ENCODE measurements at regions not wholly inside any gene's neighbourhood (a gene's known extent, or its start where the extent isn't known, plus 50 kb on each side); places are given as distances from the start of the nearest gene placed in this dataset.

DNA sequence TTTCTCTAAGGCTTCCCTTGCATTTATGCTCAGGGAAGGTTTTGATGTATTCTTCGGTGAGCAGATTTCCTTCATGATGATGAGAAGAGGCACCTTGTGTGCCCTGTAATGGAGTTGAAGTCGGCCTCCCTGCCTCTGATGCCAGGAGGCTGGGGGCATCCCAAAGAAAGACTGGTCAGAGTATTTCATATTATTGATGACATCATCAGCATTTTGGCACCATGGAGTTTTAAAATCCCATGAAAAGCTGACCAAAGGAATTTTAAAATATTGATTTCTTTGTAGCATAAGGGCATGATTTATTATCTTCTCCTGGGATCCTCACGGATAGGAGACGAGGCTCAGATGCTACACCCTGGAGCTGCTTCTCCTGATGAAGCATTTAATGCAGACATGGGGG is 231.2 kb upstream of the IRX1 start:
- no peaks in the 10 kb centered on the region for H3K36me3 ChIP-seq
- H3K4me3 ChIP-seq = no peak overlapping the region
- intact Hi-C loops (cut with DNase I) = no loop called here
- no peaks in the 10 kb centered on the region for H3K9me3 ChIP-seq
- H3K27ac ChIP-seq = no peak overlapping the region
- DNase-seq (ENCODE audit: low spot score) = no peak
- 82% methylated on average over 4 of the region's 4 CpGs for WGBS
- no peak for TF ChIP-seq POLR2A (IDR thresholded peaks at IDR 0.05)
- TF ChIP-seq POLR2AphosphoS5 (IDR thresholded peaks at IDR 0.05) = no peak
- TF ChIP-seq, protein P1, sequence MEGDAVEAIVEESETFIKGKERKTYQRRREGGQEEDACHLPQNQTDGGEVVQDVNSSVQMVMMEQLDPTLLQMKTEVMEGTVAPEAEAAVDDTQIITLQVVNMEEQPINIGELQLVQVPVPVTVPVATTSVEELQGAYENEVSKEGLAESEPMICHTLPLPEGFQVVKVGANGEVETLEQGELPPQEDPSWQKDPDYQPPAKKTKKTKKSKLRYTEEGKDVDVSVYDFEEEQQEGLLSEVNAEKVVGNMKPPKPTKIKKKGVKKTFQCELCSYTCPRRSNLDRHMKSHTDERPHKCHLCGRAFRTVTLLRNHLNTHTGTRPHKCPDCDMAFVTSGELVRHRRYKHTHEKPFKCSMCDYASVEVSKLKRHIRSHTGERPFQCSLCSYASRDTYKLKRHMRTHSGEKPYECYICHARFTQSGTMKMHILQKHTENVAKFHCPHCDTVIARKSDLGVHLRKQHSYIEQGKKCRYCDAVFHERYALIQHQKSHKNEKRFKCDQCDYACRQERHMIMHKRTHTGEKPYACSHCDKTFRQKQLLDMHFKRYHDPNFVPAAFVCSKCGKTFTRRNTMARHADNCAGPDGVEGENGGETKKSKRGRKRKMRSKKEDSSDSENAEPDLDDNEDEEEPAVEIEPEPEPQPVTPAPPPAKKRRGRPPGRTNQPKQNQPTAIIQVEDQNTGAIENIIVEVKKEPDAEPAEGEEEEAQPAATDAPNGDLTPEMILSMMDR (IDR thresholded peaks at IDR 0.05) = no peak
- no peaks in the 10 kb centered on the region for H3K4me1 ChIP-seq (replicated peaks)
- no peaks in the 10 kb centered on the region for H3K27me3 ChIP-seq (replicated peaks; ENCODE audit: insufficient read depth)

DNA sequence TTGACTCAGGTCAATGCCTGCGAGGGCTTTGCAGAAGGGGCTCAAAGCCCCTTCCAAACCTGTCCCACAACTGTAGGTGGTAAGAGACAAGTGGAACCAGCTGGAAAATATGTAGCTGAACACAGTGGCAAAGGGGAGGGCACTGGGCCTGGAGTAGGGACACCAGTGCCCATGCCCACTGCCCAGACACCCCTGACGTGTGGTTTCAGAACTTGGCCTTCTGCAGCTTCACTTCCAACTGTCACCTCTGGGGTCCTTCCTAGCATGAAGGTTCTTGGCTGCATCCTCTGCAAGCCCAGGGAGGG is 233.1 kb upstream of the IRX1 start:
- Histone ChIP-seq H3K4me1 (replicated peaks) (no peaks in the 10 kb centered on the region), H3K27ac (no peak overlapping the region), H3K36me3 (no peaks in the 10 kb centered on the region), H3K4me3 (no peak overlapping the region), H3K9me3 (no peaks in the 10 kb centered on the region), H3K27me3 (replicated peaks; ENCODE audit: insufficient read depth) (no peaks in the 10 kb centered on the region)
- no peak for DNase-seq (ENCODE audit: low spot score)
- intact Hi-C loops (cut with DNase I) = no loop called here
- TF ChIP-seq, protein P1 (IDR thresholded peaks at IDR 0.05) = no peak
- TF ChIP-seq POLR2AphosphoS5 (IDR thresholded peaks at IDR 0.05) (no peak), POLR2A (IDR thresholded peaks at IDR 0.05) (no peak)
- 93% methylated on average over 2 of the region's 2 CpGs for WGBS

DNA sequence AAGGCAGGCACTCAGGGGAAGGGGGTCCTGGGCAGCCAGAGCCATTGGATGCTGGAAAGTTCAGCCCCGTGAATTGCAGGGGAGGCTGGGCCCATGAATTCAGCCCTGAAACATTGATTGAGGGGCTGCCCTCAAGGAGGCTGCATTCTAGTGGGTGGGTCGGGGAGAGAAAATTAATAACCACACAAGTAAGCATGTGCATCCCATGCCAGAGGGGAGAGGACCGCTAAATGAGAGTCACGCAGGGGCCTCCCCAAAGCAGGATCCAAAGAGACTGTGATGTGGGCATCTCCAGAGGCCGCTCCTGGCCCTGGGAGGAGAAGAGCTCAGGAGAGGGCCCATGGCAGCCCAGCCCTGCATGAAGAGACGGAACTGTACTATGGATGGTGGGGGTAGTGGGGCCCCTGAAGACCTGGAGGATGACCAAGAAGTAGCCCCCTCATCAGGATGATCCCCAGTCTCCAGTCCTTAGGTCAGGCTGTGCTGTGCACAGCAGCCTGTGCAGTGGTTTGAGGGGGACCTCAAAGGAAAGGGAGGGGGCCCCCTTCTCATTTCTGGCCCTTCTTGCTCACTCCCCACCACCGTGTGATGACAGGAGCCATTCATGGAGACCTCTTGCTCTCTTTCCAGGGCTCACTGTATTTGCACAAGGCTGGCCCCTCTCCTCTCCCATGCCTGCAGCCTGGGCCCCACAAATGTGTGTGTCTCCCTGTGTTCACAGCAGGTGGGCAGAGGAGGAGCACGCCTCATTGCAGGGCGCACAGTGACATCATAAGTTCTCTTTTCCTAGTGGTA is 233.6 kb upstream of the IRX1 start:
- 91% methylated on average over 9 of the region's 9 CpGs for WGBS
- Histone ChIP-seq H3K4me3 (no peak overlapping the region), H3K36me3 (no peaks in the 10 kb centered on the region), H3K27ac (no peak overlapping the region), H3K27me3 (replicated peaks; ENCODE audit: insufficient read depth) (no peaks in the 10 kb centered on the region), H3K4me1 (replicated peaks) (no peaks in the 10 kb centered on the region), H3K9me3 (no peaks in the 10 kb centered on the region)
- intact Hi-C loops (cut with DNase I) = no loop called here
- TF ChIP-seq POLR2A (IDR thresholded peaks at IDR 0.05) (no peak), POLR2AphosphoS5 (IDR thresholded peaks at IDR 0.05) (no peak)
- TF ChIP-seq, protein P1 (IDR thresholded peaks at IDR 0.05) = no peak
- DNase-seq (ENCODE audit: low spot score) = no peak

DNA sequence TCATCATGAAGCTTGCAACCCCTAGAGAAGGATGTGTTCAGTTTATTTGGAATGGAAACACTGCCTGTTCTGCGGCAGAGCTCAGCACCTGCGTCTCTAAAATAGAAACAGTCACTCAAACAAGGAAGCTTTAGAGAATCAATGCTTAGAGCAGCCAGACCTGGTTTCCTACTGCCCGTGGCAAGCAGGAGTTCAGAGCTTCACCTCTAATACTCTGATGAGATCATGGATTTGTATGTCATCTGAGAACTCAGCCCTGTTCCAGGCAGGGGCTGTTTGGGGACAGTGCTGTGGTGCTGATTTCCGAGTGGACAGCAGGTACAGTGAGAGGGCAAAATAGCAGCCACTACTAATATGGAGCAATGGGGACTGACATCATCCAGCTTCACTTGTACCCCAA is 236.0 kb upstream of the IRX1 start:
- no peak for DNase-seq (ENCODE audit: low spot score)
- no peaks in the 10 kb centered on the region for H3K36me3 ChIP-seq
- 57% methylated on average over 4 of the region's 4 CpGs for WGBS
- no peaks in the 10 kb centered on the region for H3K27me3 ChIP-seq (replicated peaks; ENCODE audit: insufficient read depth)
- no peaks in the 10 kb centered on the region for H3K4me1 ChIP-seq (replicated peaks)
- intact Hi-C loops (cut with DNase I) = no loop called here
- TF ChIP-seq, protein P1 (IDR thresholded peaks at IDR 0.05) = no peak
- no peak overlapping the region for H3K4me3 ChIP-seq
- no peaks in the 10 kb centered on the region for H3K9me3 ChIP-seq
- H3K27ac ChIP-seq = no peak overlapping the region

DNA sequence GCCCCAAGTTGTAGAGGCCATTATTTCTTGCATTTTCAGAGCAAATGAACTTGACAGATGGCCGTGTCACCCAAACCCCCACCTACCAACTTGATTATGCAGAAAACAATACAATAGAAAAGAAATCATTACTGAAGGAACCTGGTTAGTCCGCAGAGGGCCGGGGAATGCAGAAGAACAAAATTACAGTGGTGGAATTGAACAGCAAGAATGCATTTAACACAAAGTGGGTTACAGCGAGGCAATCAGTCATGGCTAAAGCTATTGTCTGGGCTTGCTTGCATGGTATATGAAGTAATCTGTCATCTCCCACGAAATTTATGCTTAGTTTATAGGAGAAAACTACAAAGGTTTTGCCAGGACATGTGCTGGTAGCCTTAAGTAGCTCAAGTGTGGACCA is 238.3 kb upstream of the IRX1 start:
- no peak for DNase-seq (ENCODE audit: low spot score)

More for the DNA sequence above, 238.3 kb upstream of the IRX1 start:
- H3K36me3 ChIP-seq = no peaks in the 10 kb centered on the region
- no peaks in the 10 kb centered on the region for H3K9me3 ChIP-seq
- intact Hi-C loops (cut with DNase I) = no loop called here
- H3K27me3 ChIP-seq (replicated peaks; ENCODE audit: insufficient read depth) = no peaks in the 10 kb centered on the region
- H3K4me3 ChIP-seq = no peak overlapping the region
- H3K27ac ChIP-seq = no peak overlapping the region
- WGBS = 69% methylated on average over 5 of the region's 5 CpGs
- no peak for TF ChIP-seq POLR2AphosphoS5 (IDR thresholded peaks at IDR 0.05)
- TF ChIP-seq POLR2A (IDR thresholded peaks at IDR 0.05) = no peak
- TF ChIP-seq, protein P1 (IDR thresholded peaks at IDR 0.05) = no peak
- H3K4me1 ChIP-seq (replicated peaks) = no peaks in the 10 kb centered on the region
